ENCODE measurements at regions not wholly inside any gene's neighbourhood (a gene's known extent, or its start where the extent isn't known, plus 50 kb on each side); places are given as distances from the start of the nearest gene placed in this dataset.

- Histone ChIP-seq H3K79me2 (ENCODE audit: low read depth) (no peaks in the 10 kb centered on the region), H3F3A (ENCODE audit: insufficient read depth, low read depth) (no peaks in the 10 kb centered on the region), H3K9me2 (ENCODE audit: insufficient read depth) (no peaks in the 10 kb centered on the region), H4K20me1 (ENCODE audit: insufficient read depth) (no peaks in the 10 kb centered on the region), H3K4me2 (no peak overlapping the region), H3K27ac (no peak overlapping the region), H3K4me3 (no peak overlapping the region), H3K9me3 (ENCODE audit: insufficient read depth, low read depth) (no peaks in the 10 kb centered on the region), H2AFZ (no peak overlapping the region), H3K36me3 (ENCODE audit: low read depth) (no peaks in the 10 kb centered on the region), H3K4me1 (replicated peaks; ENCODE audit: insufficient read depth) (no peaks in the 10 kb centered on the region), H3K27me3 (ENCODE audit: insufficient read depth, low read depth) (no peaks in the 10 kb centered on the region)
- intact Hi-C loops (cut with micrococcal nuclease; ENCODE audit: unreplicated experiment) = no loop called here
- no peak for TF ChIP-seq CTCF (conservative IDR thresholded peaks at IDR 0.05)
- no peak for TF ChIP-seq EZH2 (IDR thresholded peaks at IDR 0.05; ENCODE audit: low read depth)
- no peak for DNase-seq
- ChIA-PET CTCF (no interaction called here), POLR2A (ENCODE audit: unreplicated experiment) (no interaction called here)
- no TSS peak for BruUV-seq (replicated peaks)
Measured at GRCh38 chr13:59425211-59425741, 738.5 kb downstream of the DIAPH3 start.

- H3K4me1 ChIP-seq (replicated peaks; ENCODE audit: insufficient read depth) = no peaks in the 10 kb centered on the region
- no peaks in the 10 kb centered on the region for H3F3A ChIP-seq (ENCODE audit: insufficient read depth, low read depth)
- BruUV-seq (replicated peaks) = no TSS peak
Measured at GRCh38 chr13:59435024-59435423, 728.7 kb downstream of the DIAPH3 start.

GRCh38 chr13:59437544-59438301, 726.0 kb downstream of the DIAPH3 start:
- no peak for TF ChIP-seq EZH2 (IDR thresholded peaks at IDR 0.05; ENCODE audit: low read depth)
- no peak for TF ChIP-seq CTCF (conservative IDR thresholded peaks at IDR 0.05)
- H3K9me2 ChIP-seq (ENCODE audit: insufficient read depth) = no peaks in the 10 kb centered on the region
- POLR2A ChIA-PET (ENCODE audit: unreplicated experiment) = no interaction called here
- no peaks in the 10 kb centered on the region for H3F3A ChIP-seq (ENCODE audit: insufficient read depth, low read depth)
- BruUV-seq (replicated peaks) = no TSS peak
- no peaks in the 10 kb centered on the region for H4K20me1 ChIP-seq (ENCODE audit: insufficient read depth)
- no peak overlapping the region for H3K4me3 ChIP-seq
- H2AFZ ChIP-seq = no peak overlapping the region
- H3K27me3 ChIP-seq (ENCODE audit: insufficient read depth, low read depth) = no peaks in the 10 kb centered on the region
- no peak for DNase-seq
- CTCF ChIA-PET = no interaction called here
- H3K9me3 ChIP-seq (ENCODE audit: insufficient read depth, low read depth) = no peaks in the 10 kb centered on the region
- intact Hi-C loops (cut with micrococcal nuclease; ENCODE audit: unreplicated experiment) = no loop called here
- H3K79me2 ChIP-seq (ENCODE audit: low read depth) = no peaks in the 10 kb centered on the region
- no peak overlapping the region for H3K4me2 ChIP-seq
- no peak overlapping the region for H3K27ac ChIP-seq
- H3K36me3 ChIP-seq (ENCODE audit: low read depth) = no peaks in the 10 kb centered on the region
- no peaks in the 10 kb centered on the region for H3K4me1 ChIP-seq (replicated peaks; ENCODE audit: insufficient read depth)

More at GRCh38 chr13:59435024-59435423, 728.7 kb downstream of the DIAPH3 start:
- TF ChIP-seq CTCF (conservative IDR thresholded peaks at IDR 0.05) (no peak), EZH2 (IDR thresholded peaks at IDR 0.05; ENCODE audit: low read depth) (no peak)
- H3K79me2 ChIP-seq (ENCODE audit: low read depth) = no peaks in the 10 kb centered on the region
- ChIA-PET CTCF (no interaction called here), POLR2A (ENCODE audit: unreplicated experiment) (no interaction called here)
- no peaks in the 10 kb centered on the region for H4K20me1 ChIP-seq (ENCODE audit: insufficient read depth)
- no peaks in the 10 kb centered on the region for H3K9me3 ChIP-seq (ENCODE audit: insufficient read depth, low read depth)
- no peak overlapping the region for H3K27ac ChIP-seq
- no peaks in the 10 kb centered on the region for H3K9me2 ChIP-seq (ENCODE audit: insufficient read depth)
- no peak for DNase-seq
- no peak overlapping the region for H2AFZ ChIP-seq
- H3K27me3 ChIP-seq (ENCODE audit: insufficient read depth, low read depth) = no peaks in the 10 kb centered on the region
- H3K36me3 ChIP-seq (ENCODE audit: low read depth) = no peaks in the 10 kb centered on the region
- intact Hi-C loops (cut with micrococcal nuclease; ENCODE audit: unreplicated experiment) = no loop called here
- H3K4me3 ChIP-seq = no peak overlapping the region
- H3K4me2 ChIP-seq = no peak overlapping the region
